ENCODE measurements at regions not wholly inside any gene's neighbourhood (a gene's known extent, or its start where the extent isn't known, plus 50 kb on each side); places are given as distances from the start of the nearest gene placed in this dataset.

GRCh38 chr1:198042168-198042567, 114.6 kb upstream of the NEK7 start:
- no peak for TF ChIP-seq CTCF (IDR thresholded peaks at IDR 0.05; ENCODE audit: poor library complexity, severe bottlenecking)
- no peak for TF ChIP-seq REST (IDR thresholded peaks at IDR 0.05; ENCODE audit: borderline replicate concordance)
- TF ChIP-seq POLR2AphosphoS5 (IDR thresholded peaks at IDR 0.05): no peak
- TF ChIP-seq EP300 (conservative IDR thresholded peaks at IDR 0.05; ENCODE audit: poor library complexity, severe bottlenecking): no peak
- TF ChIP-seq EZH2 (IDR thresholded peaks at IDR 0.05; ENCODE audit: borderline replicate concordance, insufficient read depth, low read length, poor library complexity, severe bottlenecking): no peak
- no peak for TF ChIP-seq RAD21 (conservative IDR thresholded peaks at IDR 0.05)
- no peak for TF ChIP-seq MXI1 (conservative IDR thresholded peaks at IDR 0.05; ENCODE audit: poor library complexity, severe bottlenecking)
- TF ChIP-seq SMC3 (conservative IDR thresholded peaks at IDR 0.05; ENCODE audit: poor library complexity): no peak
- no peak for TF ChIP-seq TAF1 (IDR thresholded peaks at IDR 0.05; ENCODE audit: low read depth)
